LNCAP (cell line): ENCODE measurements at regions not wholly inside any gene's neighbourhood (a gene's known extent, or its start where the extent isn't known, plus 50 kb on each side); places are given as distances from the start of the nearest gene placed in this dataset.

Experiments used
- TF ChIP-seq, protein P1 (sequence below): fragments of 450-650 bp; IDR thresholded peaks from 2 replicates; pipeline ENCODE4 v1.5.1; 2017; ENCODE audit warnings: mild to moderate bottlenecking

DNA sequence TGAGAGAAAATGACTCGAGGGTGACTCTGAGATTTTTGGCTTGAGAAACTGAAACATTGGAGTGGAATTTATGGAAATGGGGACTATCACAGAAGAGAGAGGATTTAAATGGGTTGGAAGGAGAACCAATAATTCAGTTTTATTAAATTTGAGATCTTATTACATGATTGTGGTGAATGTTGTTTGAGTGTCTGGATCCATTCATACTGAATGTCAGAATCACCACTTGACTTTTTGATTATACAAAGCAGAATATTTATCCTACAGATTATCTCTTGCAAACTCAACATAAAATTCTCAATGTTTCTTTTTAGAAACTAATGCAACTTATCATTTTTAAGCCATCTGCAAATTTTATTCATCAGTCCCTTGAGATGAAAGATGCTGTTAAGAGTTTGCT lies 332.8 kb downstream of the CNTN3 start:
- TF ChIP-seq, protein P1, sequence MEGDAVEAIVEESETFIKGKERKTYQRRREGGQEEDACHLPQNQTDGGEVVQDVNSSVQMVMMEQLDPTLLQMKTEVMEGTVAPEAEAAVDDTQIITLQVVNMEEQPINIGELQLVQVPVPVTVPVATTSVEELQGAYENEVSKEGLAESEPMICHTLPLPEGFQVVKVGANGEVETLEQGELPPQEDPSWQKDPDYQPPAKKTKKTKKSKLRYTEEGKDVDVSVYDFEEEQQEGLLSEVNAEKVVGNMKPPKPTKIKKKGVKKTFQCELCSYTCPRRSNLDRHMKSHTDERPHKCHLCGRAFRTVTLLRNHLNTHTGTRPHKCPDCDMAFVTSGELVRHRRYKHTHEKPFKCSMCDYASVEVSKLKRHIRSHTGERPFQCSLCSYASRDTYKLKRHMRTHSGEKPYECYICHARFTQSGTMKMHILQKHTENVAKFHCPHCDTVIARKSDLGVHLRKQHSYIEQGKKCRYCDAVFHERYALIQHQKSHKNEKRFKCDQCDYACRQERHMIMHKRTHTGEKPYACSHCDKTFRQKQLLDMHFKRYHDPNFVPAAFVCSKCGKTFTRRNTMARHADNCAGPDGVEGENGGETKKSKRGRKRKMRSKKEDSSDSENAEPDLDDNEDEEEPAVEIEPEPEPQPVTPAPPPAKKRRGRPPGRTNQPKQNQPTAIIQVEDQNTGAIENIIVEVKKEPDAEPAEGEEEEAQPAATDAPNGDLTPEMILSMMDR, result no peak

DNA sequence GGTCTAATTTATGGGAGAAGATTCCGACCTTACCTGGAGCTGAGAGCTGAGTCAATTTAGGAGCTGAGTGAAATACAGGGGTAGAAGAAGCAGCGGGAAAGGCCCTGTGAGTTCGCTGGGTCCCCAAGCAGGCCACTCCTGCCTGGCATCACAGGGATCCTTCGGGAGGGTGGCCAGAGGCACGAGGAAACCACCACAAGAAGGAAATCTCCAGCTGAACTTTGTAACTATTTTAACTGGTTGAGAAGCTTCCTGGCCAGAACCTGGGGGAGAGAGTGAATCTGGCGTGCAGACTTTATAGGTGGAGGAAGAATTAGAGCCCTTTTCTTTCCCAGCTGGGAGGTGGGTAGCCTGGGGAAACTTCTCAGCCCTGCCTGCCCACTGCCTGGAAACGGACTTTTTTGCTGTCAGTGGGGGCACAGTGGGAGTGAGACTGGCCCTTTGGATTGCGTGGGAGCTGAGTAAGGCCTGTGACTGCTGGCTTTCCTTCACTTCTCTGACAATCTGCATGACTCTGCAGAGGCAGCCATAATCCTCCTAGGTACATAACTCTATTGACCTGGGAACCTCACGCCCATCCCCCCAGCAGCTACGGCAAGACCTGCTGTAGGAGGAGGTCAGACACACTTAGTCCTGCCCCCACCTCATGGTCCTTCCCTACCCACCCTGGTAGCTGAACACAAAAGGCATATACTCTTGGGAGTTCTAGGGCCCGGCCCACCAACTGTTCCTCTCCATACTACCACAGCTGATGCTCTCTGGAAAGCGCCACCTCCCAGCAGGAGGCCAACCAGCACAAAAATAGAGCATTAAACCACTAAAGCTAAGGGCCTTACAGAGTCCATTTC lies 340.7 kb downstream of the CNTN3 start:
- TF ChIP-seq, protein P1, result no peak

DNA sequence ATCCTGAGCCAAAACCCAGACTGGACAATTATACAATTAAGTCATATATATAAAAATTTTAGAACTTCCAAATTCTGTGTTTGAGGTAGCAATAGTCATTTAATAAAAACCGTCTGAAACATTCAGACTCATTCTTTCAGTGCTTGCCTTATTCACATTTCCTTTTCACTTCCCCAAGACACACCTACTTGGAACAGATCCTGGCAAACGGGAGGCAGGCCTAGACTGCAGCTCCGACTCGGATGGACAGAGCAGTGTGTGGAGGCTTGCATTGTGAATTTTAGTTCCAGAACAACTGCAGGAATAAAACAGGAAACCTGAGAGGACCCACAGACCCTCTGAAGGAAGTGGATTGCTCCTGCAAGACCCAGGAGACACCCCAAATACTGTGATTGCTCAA lies 341.4 kb downstream of the CNTN3 start:
- TF ChIP-seq, protein P1, result no peak

DNA sequence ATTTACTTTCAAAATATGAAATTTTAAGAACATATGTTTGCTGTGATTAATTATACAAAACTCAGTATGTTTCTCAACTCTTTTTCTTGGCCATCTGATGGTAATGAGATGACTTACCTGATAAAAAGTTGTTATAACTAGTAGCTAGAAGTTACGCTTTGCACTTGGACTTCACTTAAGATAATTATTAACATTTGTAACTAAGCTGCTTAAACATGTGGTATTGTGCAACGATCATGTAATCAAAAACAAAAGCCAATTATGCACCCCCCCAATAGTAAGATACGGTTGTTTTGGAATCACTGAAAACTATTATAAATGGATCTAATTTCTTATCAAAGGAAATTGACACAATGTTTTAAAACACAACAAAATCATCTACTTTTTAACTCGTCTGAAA lies 342.9 kb downstream of the CNTN3 start:
- TF ChIP-seq, protein P1, result no peak

DNA sequence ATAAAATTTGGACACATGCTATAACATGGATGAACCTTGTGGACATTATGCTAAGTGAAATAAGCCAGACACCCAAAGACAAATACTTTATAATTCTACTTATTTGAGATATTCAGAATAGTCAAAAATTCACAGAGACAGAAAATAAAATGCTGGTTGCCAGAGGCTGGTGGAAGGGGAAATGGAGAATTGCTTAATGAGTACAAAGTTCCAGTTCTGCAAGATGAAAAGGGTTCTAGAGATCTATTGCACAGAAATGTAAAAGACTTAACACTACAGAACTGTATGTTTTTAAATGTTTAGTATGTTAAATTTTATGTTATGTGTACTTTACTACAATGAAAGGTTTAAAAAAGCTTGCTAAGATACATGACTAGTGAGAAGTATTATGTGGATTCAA lies 344.8 kb downstream of the CNTN3 start:
- TF ChIP-seq, protein P1, result no peak

DNA sequence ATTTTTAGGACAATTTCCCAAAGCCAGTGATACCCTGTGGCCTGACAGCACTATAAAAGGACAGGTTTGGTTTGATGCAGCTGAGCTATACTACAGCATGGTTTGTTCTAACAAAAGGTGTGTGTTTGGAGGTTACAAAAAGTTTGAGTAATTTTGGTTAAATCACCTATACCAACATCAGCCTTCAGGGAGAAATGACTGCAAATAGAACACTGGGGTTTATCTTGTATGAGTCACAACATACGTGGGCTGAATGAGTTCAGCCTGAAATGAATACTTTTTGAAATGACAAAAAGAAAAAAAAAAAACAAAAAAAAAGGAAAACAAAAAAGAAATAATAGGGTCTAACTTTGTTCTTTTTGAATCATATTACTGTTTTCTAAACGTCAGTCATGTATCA lies 345.7 kb downstream of the CNTN3 start:
- TF ChIP-seq, protein P1, result no peak

DNA sequence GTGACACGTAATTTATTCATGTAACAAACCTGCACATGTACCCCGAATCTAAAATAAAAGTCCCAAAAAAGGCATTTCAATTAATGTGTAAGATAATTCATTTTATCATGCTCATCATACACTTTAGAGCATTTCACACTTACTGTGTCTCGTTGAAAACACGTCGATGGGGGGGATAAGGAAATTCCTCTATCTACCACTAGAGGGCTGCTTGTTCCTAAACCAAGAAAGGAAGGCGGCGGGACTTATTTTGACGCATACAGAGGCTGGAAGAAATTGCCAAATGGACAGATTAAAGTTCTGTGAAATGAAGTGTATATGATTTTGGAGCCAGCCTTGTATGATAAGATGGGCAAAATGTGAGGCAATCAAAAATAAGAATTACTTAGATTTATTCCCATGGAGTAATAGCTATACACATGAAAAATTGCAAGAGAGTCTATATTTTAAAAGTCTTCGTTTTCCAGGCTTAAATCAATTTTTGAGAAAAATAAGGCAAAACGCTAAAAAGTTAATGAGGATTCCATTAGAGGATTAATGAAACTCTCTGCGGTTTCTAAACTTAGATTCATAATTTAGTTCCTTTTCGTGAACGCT lies 346.8 kb downstream of the CNTN3 start:
- TF ChIP-seq, protein P1, result peak; percentile 85
